Ovary (tissue), 7 donors: ENCODE measurements at regions not wholly inside any gene's neighbourhood (a gene's known extent, or its start where the extent isn't known, plus 50 kb on each side); places are given as distances from the start of the nearest gene placed in this dataset.
"Not testable (repeated sequence)": the region's sequence is repeated elsewhere in the genome, so short reads cannot be mapped to it uniquely, and the experiment has no call there.

Source experiments
- DNase-seq, 5 donors: peaks; one replicate each; pipeline ENCODE4 v3.0.0-alpha.2; 2019 to 2020
- H3K27ac ChIP-seq, 2 donors: fragments of 200-600 bp; one replicate each; pipeline versions ENCODE4 v1.5.1 to v1.8.0; 2019 to 2022
- H3K27me3 ChIP-seq: fragments of 200-600 bp; one replicate; pipeline ENCODE4 v1.8.0; 2022
- H3K36me3 ChIP-seq: fragments of 200-600 bp; sonication (generic); one replicate; pipeline ENCODE4 v1.5.1; 2019
- H3K4me1 ChIP-seq: one replicate; pipeline ENCODE4 v1.8.1; 2013; ENCODE audit warnings: mild to moderate bottlenecking, moderate library complexity; ENCODE audit not compliant: insufficient read depth
- H3K4me3 ChIP-seq: fragments of 200-600 bp; sonication (generic); one replicate; pipeline ENCODE4 v1.5.1; 2017
- H3K9me3 ChIP-seq, 2 donors: fragments of 200-600 bp in 1 of 2; sonication (generic) in 1 of 2; one replicate each; pipeline versions ENCODE4 v1.5.1 to v1.8.1; 2013 to 2019; ENCODE audit warnings: mild to moderate bottlenecking in 1 of 2, moderate library complexity in 1 of 2
- CTCF ChIP-seq, 3 donors: fragments of 450-650 bp in 2 of 3; fragments of 200-600 bp in 1 of 3; IDR thresholded peaks; one replicate each; pipeline versions ENCODE4 v1.5.1 to v1.8.0; 2016 to 2022; ENCODE audit warnings: antibody characterized with exemption in 3 of 3, mild to moderate bottlenecking in 1 of 3
- EP300 ChIP-seq: sonication (generic); formaldehyde crosslinking; IDR thresholded peaks from one replicate; pipeline ENCODE4 v1.6.1; 2017; ENCODE audit warnings: antibody characterized with exemption
- POLR2A ChIP-seq: fragments of 450-650 bp; IDR thresholded peaks from one replicate; pipeline ENCODE4 v1.6.1; 2017; ENCODE audit warnings: antibody characterized with exemption, mild to moderate bottlenecking, moderate library complexity
- WGBS, 3 donors: extraction: QIAGEN DNeasy Blood & Tissue Kit in 1 of 3; methylation state at CpG; one replicate each; pipeline versions ENCODE4 v1.1.5 to v1.1.7; 2013 to 2017; 5-methylcytosine and 5-hydroxymethylcytosine counted together
- intact Hi-C, 4 donors: fragments of 100-400 bp; cut with DNase I; formaldehyde crosslinking; loops; one replicate each; pipeline versions ENCODE4 v1.11.0 to v1.15.1; 2022 to 2023
- donor health status: DM: no; HTN: no; CAD: no; lungs with moderate emphysema.
- donor health status: DM: no; HTN: no; CAD: no.
- donor health status: Bipolar disorder and iron deficiency.
- donor health status: DM: no; HTN: no; CAD: no.
- donor health status: DM: yes; HTN: yes; CAD: no.

GRCh38 chr2:236370847-236371409 lies 106.7 kb upstream of the ASB18 start:
- Histone ChIP-seq H3K4me3 (no peak overlapping the region), H3K27ac (no peak overlapping the region), H3K27me3 (no peaks in the 10 kb centered on the region), H3K36me3 (no peaks in the 10 kb centered on the region), H3K4me1 (peaks cover 1% of the 10 kb centered on the region), H3K9me3 (no peaks in the 10 kb centered on the region)
- WGBS, 3 donors: 88 to 92% (median 92%) methylated on average over 10 of the region's 10 CpGs
- intact Hi-C loops: no loop called here
- no peak for DNase-seq
- TF ChIP-seq CTCF (IDR thresholded peaks at IDR 0.05) (no peak), EP300 (no peak), POLR2A (no peak)

- Histone ChIP-seq H3K27ac (no peak overlapping the region), H3K4me3 (no peak overlapping the region), H3K4me1 (no peaks in the 10 kb centered on the region), H3K9me3 (no peaks in the 10 kb centered on the region), H3K36me3 (no peaks in the 10 kb centered on the region), H3K27me3 (no peaks in the 10 kb centered on the region)
- TF ChIP-seq POLR2A (no peak), CTCF (IDR thresholded peaks at IDR 0.05) (no peak), EP300 (no peak)
- DNase-seq: no peak
- WGBS, 3 donors: 93 to 96% (median 95%) methylated on average over 5 of the region's 5 CpGs
- intact Hi-C loops: no loop called here
Measured at GRCh38 chr2:236375973-236376476, 111.8 kb upstream of the ASB18 start.

GRCh38 chr2:236376566-236377244 lies 112.5 kb upstream of the ASB18 start:
- intact Hi-C loops: no loop called here
- no peaks in the 10 kb centered on the region for H3K9me3 ChIP-seq
- DNase-seq: no peak
- no peaks in the 10 kb centered on the region for H3K4me1 ChIP-seq
- H3K4me3 ChIP-seq: no peak overlapping the region
- TF ChIP-seq POLR2A (no peak), CTCF (IDR thresholded peaks at IDR 0.05) (no peak), EP300 (no peak)
- H3K36me3 ChIP-seq: no peaks in the 10 kb centered on the region
- no peak overlapping the region for H3K27ac ChIP-seq
- H3K27me3 ChIP-seq: no peaks in the 10 kb centered on the region
- WGBS, 3 donors: 77 to 86% (median 80%) methylated on average over 7 of the region's 7 CpGs

- DNase-seq: no peak
- Histone ChIP-seq H3K27me3 (no peaks in the 10 kb centered on the region), H3K4me1 (no peaks in the 10 kb centered on the region), H3K27ac (no peak overlapping the region), H3K9me3 (no peaks in the 10 kb centered on the region), H3K36me3 (no peaks in the 10 kb centered on the region), H3K4me3 (no peak overlapping the region)
- TF ChIP-seq POLR2A (no peak), CTCF (IDR thresholded peaks at IDR 0.05) (no peak)
- intact Hi-C loops: no loop called here
- WGBS, 3 donors: 86 to 87% (median 87%) methylated on average over 16 of the region's 16 CpGs
Measured at GRCh38 chr2:236380051-236380612, 115.9 kb upstream of the ASB18 start.

GRCh38 chr2:236381253-236381652 lies 117.0 kb upstream of the ASB18 start:
- H3K9me3 ChIP-seq, H3K27ac ChIP-seq, H3K4me1 ChIP-seq, H3K27me3 ChIP-seq, H3K36me3 ChIP-seq, intact Hi-C loops, DNase-seq, H3K4me3 ChIP-seq: not testable (repeated sequence)
- 71 to 80% (median 80%) methylated on average over 6 of the region's 6 CpGs for WGBS, 3 donors

- H3K4me1 ChIP-seq, intact Hi-C loops, H3K27me3 ChIP-seq, DNase-seq, H3K4me3 ChIP-seq, H3K36me3 ChIP-seq, H3K9me3 ChIP-seq, H3K27ac ChIP-seq: not testable (repeated sequence)
- 85 to 93% (median 86%) methylated on average over 30 of the region's 30 CpGs for WGBS, 3 donors
Measured at GRCh38 chr2:236389284-236390216, 125.3 kb upstream of the ASB18 start.
